Sigmoid colon (tissue), 4 donors: ENCODE measurements at regions not wholly inside any gene's neighbourhood (a gene's known extent, or its start where the extent isn't known, plus 50 kb on each side); places are given as distances from the start of the nearest gene placed in this dataset.

Source experiments
- CTCF ChIP-seq, 4 experiments: fragments of 450-650 bp in 3 of 4; fragments of 200-600 bp in 1 of 4; IDR thresholded peaks; one replicate each; pipeline ENCODE4 v1.5.1; 2016 to 2019; ENCODE audit warnings: antibody characterized with exemption in 4 of 4, mild to moderate bottlenecking in 3 of 4, moderate library complexity in 2 of 4
- EP300 ChIP-seq, 4 donors: sonication (generic); formaldehyde crosslinking; IDR thresholded peaks; one replicate each; pipeline ENCODE4 v1.6.1; 2017; ENCODE audit warnings: antibody characterized with exemption in 4 of 4
- POLR2A ChIP-seq, 2 donors: fragments of 450-650 bp; IDR thresholded peaks; one replicate each; pipeline ENCODE4 v1.6.1; 2016; ENCODE audit warnings: antibody characterized with exemption in 2 of 2, mild to moderate bottlenecking in 2 of 2, moderate library complexity in 2 of 2

- TF ChIP-seq EP300 (IDR thresholded peaks at IDR 0.05) (no peak), CTCF (IDR thresholded peaks at IDR 0.05) (no peak), POLR2A (IDR thresholded peaks at IDR 0.05) (no peak)
Observed at GRCh38 chr17:6901086-6901485, 69.6 kb upstream of the TEKT1 start.
